SK-N-SH (cell line): ENCODE measurements at regions not wholly inside any gene's neighbourhood (a gene's known extent, or its start where the extent isn't known, plus 50 kb on each side); places are given as distances from the start of the nearest gene placed in this dataset.
A peak's percentile ranks its signal among the peaks of the same experiment; 100 is the strongest.

Experiments
- CTCF ChIA-PET: fragments of 300-600, 350-600 bp; formaldehyde crosslinking; extraction: SDS; loops from one replicate; lab custom pipeline; 2021; lab: Yijun Ruan, JAX
- POLR2A ChIA-PET: fragments of 350-600 bp; sonication (Branson Sonifier 250); formaldehyde crosslinking; extraction: SDS; loops from one replicate; lab custom pipeline; 2020; ENCODE audit warnings: antibody characterized with exemption, inconsistent platforms; lab: Yijun Ruan, JAX
- DNase-seq: peaks from one replicate; pipeline ENCODE4 v3.0.0; 2012
- H2AFZ ChIP-seq: fragments of 200-600 bp; sonication (generic); 2 replicates; pipeline ENCODE4 v1.8.1; 2016; ENCODE audit warnings: antibody characterized with exemption, mild to moderate bottlenecking, low read depth
- H3F3A ChIP-seq: fragments of 200-600 bp; sonication (generic); replicated peaks from 2 replicates; pipeline ENCODE3; 2016; ENCODE audit warnings: antibody characterized with exemption, mild to moderate bottlenecking; ENCODE audit not compliant: insufficient read depth
- H3K27ac ChIP-seq, 2 experiments: fragments of 200-500 bp in 1 of 2; fragments of 200-600 bp in 1 of 2; sonication (Bioruptor generic) in 1 of 2; sonication (generic), shearing (Covaris generic) in 1 of 2; 2 replicates each; pipeline versions ENCODE4 v1.5.1 to v1.6.1; 2014 to 2016; ENCODE audit warnings: low read depth in 2 of 2, inconsistent platforms in 1 of 2, low read length in 1 of 2, mild to moderate bottlenecking in 1 of 2, mixed read lengths in 1 of 2
- H3K27me3 ChIP-seq: fragments of 200-600 bp; sonication (generic), shearing (Covaris generic); 2 replicates; pipeline ENCODE4 v1.6.1; 2016; ENCODE audit warnings: mixed run types; ENCODE audit not compliant: insufficient read depth
- H3K36me3 ChIP-seq, 2 experiments: fragments of 200-500 bp in 1 of 2; fragments of 200-600 bp in 1 of 2; sonication (Bioruptor generic) in 1 of 2; sonication (generic) in 1 of 2; replicated peaks in 1 of 2; 2 replicates each; pipeline versions ENCODE3 to v1.5.1; 2014 to 2016; ENCODE audit warnings: low read length in 1 of 2, mild to moderate bottlenecking in 1 of 2; ENCODE audit not compliant: insufficient read depth in 2 of 2, control insufficient read depth in 1 of 2
- H3K4me1 ChIP-seq, 2 experiments: fragments of 200-500 bp in 1 of 2; fragments of 200-600 bp in 1 of 2; sonication (Bioruptor generic) in 1 of 2; sonication (generic), shearing (Covaris generic) in 1 of 2; 2 replicates each; pipeline versions ENCODE4 v1.5.1 to v1.6.1; 2014 to 2016; ENCODE audit warnings: low read depth in 1 of 2, low read length in 1 of 2, mixed run types in 1 of 2; ENCODE audit not compliant: insufficient read depth in 2 of 2, control insufficient read depth in 1 of 2
- H3K4me2 ChIP-seq: fragments of 200-600 bp; sonication (generic), shearing (Covaris generic); 2 replicates; pipeline ENCODE4 v1.6.1; 2017; ENCODE audit warnings: mixed run types
- H3K4me3 ChIP-seq, 2 experiments: fragments of 200-500 bp in 1 of 2; fragments of 200-600 bp in 1 of 2; sonication (Bioruptor generic) in 1 of 2; sonication (generic), shearing (Covaris generic) in 1 of 2; 2 replicates each; pipeline versions ENCODE4 v1.5.1 to v1.8.1; 2014 to 2016; ENCODE audit warnings: low read depth in 2 of 2, inconsistent platforms in 1 of 2, low read length in 1 of 2, mild to moderate bottlenecking in 1 of 2, mixed read lengths in 1 of 2, moderate library complexity in 1 of 2
- H3K79me2 ChIP-seq: fragments of 200-600 bp; sonication (generic); 2 replicates; pipeline ENCODE4 v1.8.1; 2017; ENCODE audit warnings: mild to moderate bottlenecking; ENCODE audit not compliant: insufficient read depth
- H3K9ac ChIP-seq: fragments of 200-600 bp; sonication (generic); 2 replicates; pipeline ENCODE4 v1.6.1; 2017; ENCODE audit warnings: mixed run types
- H3K9me2 ChIP-seq: fragments of 200-600 bp; sonication (generic); 2 replicates; pipeline ENCODE4 v1.6.1; 2017; ENCODE audit warnings: mixed run types
- H3K9me3 ChIP-seq: fragments of 200-600 bp; sonication (generic); 2 replicates; pipeline ENCODE4 v1.6.1; 2017; ENCODE audit warnings: mixed run types, mild to moderate bottlenecking, moderate library complexity
- H4K20me1 ChIP-seq: fragments of 200-600 bp; sonication (generic); 2 replicates; pipeline ENCODE4 v1.6.1; 2017; ENCODE audit warnings: mild to moderate bottlenecking, mixed run types; ENCODE audit not compliant: insufficient read depth
- ELF1 ChIP-seq: IDR thresholded peaks from 2 replicates; pipeline ENCODE4 v1.4.0; 2012
- EP300 ChIP-seq, 2 experiments: IDR thresholded peaks; 2 replicates each; pipeline versions ENCODE4 v1.4.0 to v1.6.1; 2012; ENCODE audit warnings: borderline replicate concordance in 1 of 2, low read depth in 1 of 2, low read length in 1 of 2
- FOSL2 ChIP-seq: IDR thresholded peaks from 2 replicates; pipeline ENCODE4 v1.4.0; 2012; ENCODE audit warnings: low read depth, mild to moderate bottlenecking, moderate library complexity, borderline replicate concordance
- FOXJ3 ChIP-seq: sonication (generic); formaldehyde crosslinking; IDR thresholded peaks from 2 replicates; pipeline ENCODE4 v1.5.1; 2020; ENCODE audit warnings: mild to moderate bottlenecking, missing genetic modification reagents
- FOXM1 ChIP-seq: IDR thresholded peaks from 2 replicates; pipeline ENCODE4 v1.4.0; 2012; ENCODE audit warnings: low read depth, mild to moderate bottlenecking
- GABPA ChIP-seq: IDR thresholded peaks from 2 replicates; pipeline ENCODE4 v1.4.0; 2012; ENCODE audit warnings: low read depth, mild to moderate bottlenecking
- GATA2 ChIP-seq: sonication (generic); formaldehyde crosslinking; IDR thresholded peaks from 2 replicates; pipeline ENCODE4 v1.5.0; 2020; ENCODE audit warnings: mild to moderate bottlenecking, missing genetic modification reagents
- JUND ChIP-seq: IDR thresholded peaks from 2 replicates; pipeline ENCODE4 v1.4.0; 2012
- MEF2A ChIP-seq: IDR thresholded peaks from 2 replicates; pipeline ENCODE4 v1.4.0; 2012; ENCODE audit warnings: low read depth, borderline replicate concordance
- MXI1 ChIP-seq: IDR thresholded peaks from 2 replicates; pipeline ENCODE4 v1.6.1; 2012; ENCODE audit warnings: mild to moderate bottlenecking, low read depth, low read length, improper control_type of control experiment
- RFX5 ChIP-seq: IDR thresholded peaks from 2 replicates; pipeline ENCODE4 v1.6.1; 2012; ENCODE audit warnings: mild to moderate bottlenecking, improper control_type of control experiment, low read length
- RXRA ChIP-seq: IDR thresholded peaks from 2 replicates; pipeline ENCODE4 v1.4.0; 2012; ENCODE audit warnings: low read depth, mild to moderate bottlenecking, borderline replicate concordance
- SIN3A ChIP-seq: IDR thresholded peaks from 2 replicates; pipeline ENCODE4 v1.6.1; 2012; ENCODE audit warnings: low read depth, mild to moderate bottlenecking, low read length, moderate library complexity, borderline replicate concordance
- TAF1 ChIP-seq: IDR thresholded peaks from 2 replicates; pipeline ENCODE4 v1.6.1; 2012; ENCODE audit warnings: low read depth, mild to moderate bottlenecking, low read length, moderate library complexity, borderline replicate concordance
- TCF12 ChIP-seq: IDR thresholded peaks from 2 replicates; pipeline ENCODE4 v1.4.0; 2012
- YY1 ChIP-seq: IDR thresholded peaks from 2 replicates; pipeline ENCODE4 v1.4.0; 2012; ENCODE audit warnings: low read depth, mild to moderate bottlenecking
- WGBS: methylation state at CpG from one replicate; pipeline ENCODE4 v1.1.6; 2017; ENCODE audit warnings: low lambda C conversion rate; 5-methylcytosine and 5-hydroxymethylcytosine counted together
- TF ChIP-seq, protein P1 (sequence below): IDR thresholded peaks from 2 replicates; pipeline ENCODE4; 2012
- TF ChIP-seq, protein P2 (sequence below): fragments of 150-350 bp; IDR thresholded peaks from 2 replicates; pipeline ENCODE4 v1.6.1; 2016; ENCODE audit warnings: mild to moderate bottlenecking, low read depth, low read length
- TF ChIP-seq, protein P3 (sequence below): IDR thresholded peaks from 2 replicates; pipeline ENCODE4 v1.4.0; 2012; ENCODE audit warnings: low read depth
- TF ChIP-seq, protein P4 (sequence below): fragments of 150-350 bp; IDR thresholded peaks from 2 replicates; pipeline ENCODE4 v1.6.1; 2017; ENCODE audit warnings: antibody characterized with exemption, low read length, low read depth, borderline replicate concordance
- TF ChIP-seq, protein P5 (sequence below): IDR thresholded peaks from 2 replicates; pipeline ENCODE4 v1.4.0; 2012; ENCODE audit warnings: low read depth, borderline replicate concordance

DNA sequence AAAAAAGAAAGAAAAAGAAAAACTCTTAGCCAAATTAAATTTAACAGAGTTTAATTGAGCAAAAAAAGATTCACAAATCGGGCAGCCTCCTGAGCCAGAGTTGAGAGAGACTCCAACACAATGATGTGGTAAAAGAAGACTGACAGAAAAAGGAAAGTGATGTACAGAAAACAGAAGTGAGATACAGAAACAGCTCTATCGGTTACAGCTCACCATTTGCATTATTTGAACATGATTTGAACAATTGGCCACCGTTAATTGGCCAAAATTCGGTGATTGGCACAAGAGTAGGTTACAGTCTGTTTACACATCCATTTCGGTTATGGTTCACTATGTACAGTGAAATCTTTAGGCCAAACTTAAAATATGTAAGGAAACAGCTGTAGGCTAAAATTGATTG is 117.7 kb downstream of the SPTSSA start:
- no peak for DNase-seq
- H3K27me3 ChIP-seq = no peaks in the 10 kb centered on the region
- POLR2A ChIA-PET = no interaction called here
- no peaks in the 10 kb centered on the region for H3K36me3 ChIP-seq
- H3K4me2 ChIP-seq = no peak overlapping the region
- no peaks in the 10 kb centered on the region for H3F3A ChIP-seq
- H3K4me1 ChIP-seq = no peaks in the 10 kb centered on the region
- no peak overlapping the region for H3K4me3 ChIP-seq
- TF ChIP-seq, protein P1, sequence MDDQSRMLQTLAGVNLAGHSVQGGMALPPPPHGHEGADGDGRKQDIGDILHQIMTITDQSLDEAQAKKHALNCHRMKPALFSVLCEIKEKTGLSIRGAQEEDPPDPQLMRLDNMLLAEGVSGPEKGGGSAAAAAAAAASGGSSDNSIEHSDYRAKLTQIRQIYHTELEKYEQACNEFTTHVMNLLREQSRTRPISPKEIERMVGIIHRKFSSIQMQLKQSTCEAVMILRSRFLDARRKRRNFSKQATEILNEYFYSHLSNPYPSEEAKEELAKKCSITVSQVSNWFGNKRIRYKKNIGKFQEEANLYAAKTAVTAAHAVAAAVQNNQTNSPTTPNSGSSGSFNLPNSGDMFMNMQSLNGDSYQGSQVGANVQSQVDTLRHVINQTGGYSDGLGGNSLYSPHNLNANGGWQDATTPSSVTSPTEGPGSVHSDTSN = no peak
- TF ChIP-seq TCF12 (no peak), RXRA (no peak), YY1 (no peak), FOSL2 (no peak), GABPA (no peak)
- TF ChIP-seq, protein P2, sequence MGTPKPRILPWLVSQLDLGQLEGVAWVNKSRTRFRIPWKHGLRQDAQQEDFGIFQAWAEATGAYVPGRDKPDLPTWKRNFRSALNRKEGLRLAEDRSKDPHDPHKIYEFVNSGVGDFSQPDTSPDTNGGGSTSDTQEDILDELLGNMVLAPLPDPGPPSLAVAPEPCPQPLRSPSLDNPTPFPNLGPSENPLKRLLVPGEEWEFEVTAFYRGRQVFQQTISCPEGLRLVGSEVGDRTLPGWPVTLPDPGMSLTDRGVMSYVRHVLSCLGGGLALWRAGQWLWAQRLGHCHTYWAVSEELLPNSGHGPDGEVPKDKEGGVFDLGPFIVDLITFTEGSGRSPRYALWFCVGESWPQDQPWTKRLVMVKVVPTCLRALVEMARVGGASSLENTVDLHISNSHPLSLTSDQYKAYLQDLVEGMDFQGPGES = no peak
- TF ChIP-seq, all 33 proteins: peak for 0
- H3K9me3 ChIP-seq = no peaks in the 10 kb centered on the region
- CTCF ChIA-PET = no interaction called here
- 40% methylated on average over 5 of the region's 5 CpGs for WGBS
- no peak overlapping the region for H2AFZ ChIP-seq
- no peaks in the 10 kb centered on the region for H3K79me2 ChIP-seq
- H3K9ac ChIP-seq = no peak overlapping the region
- no peak overlapping the region for H3K27ac ChIP-seq
- H4K20me1 ChIP-seq = no peaks in the 10 kb centered on the region
- no peaks in the 10 kb centered on the region for H3K9me2 ChIP-seq

DNA sequence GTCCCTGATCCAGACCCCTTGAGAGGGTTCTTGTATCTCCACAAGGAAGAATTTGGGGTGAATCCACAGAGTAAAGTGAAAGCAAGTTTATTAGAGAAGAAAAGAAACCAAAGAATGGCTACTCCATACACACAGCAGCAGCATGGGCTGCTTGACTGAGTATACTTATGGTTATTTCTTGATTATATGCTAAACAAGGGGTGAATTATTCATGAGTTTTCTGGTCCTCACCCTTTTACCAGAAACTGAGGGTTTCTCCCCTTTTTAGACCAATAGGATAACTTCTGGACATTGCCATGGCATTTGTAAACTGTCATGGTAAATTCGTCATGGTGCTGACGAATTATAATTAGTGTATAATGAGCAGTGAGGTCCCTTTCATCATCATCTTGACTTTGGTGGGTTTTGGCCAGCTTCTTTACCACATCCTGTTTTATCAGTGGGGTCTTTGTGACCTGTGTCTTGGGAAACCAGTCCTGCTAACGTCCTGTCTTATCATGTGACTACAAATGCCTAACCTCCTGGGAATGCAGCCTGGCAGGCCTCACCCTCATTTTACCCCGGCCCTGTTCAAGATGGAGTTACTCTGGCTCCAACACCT is 121.9 kb downstream of the SPTSSA start:
- ChIA-PET POLR2A (no interaction called here), CTCF (interaction anchor here (0.9 kb wide), 1 partner anchor 8 kb away, joined by 3 read pairs; no protein-coding TSS in a partner anchor)
- Histone ChIP-seq H3F3A (no peaks in the 10 kb centered on the region), H3K4me2 (no peak overlapping the region), H3K79me2 (no peaks in the 10 kb centered on the region), H3K9me2 (no peaks in the 10 kb centered on the region), H3K9me3 (no peaks in the 10 kb centered on the region), H3K4me3 (no peak overlapping the region), H2AFZ (peak overlapping the region; percentile 39; the same call in 1 of the 2 replicates)
- TF ChIP-seq GATA2 (CRISPR knock-in tag) (no peak), TAF1 (no peak), EP300 (IDR thresholded peaks at IDR 0.05; ENCODE audit: borderline replicate concordance in 1 of 2, low read depth in 1 of 2, low read length in 1 of 2) (no peak), RFX5 (no peak), RXRA (no peak), GABPA (no peak), FOXM1 (no peak), ELF1 (no peak), SIN3A (no peak), FOXJ3 (CRISPR knock-in tag) (no peak), FOSL2 (no peak), JUND (no peak), YY1 (no peak), MXI1 (no peak), MEF2A (no peak)
- TF ChIP-seq, protein P3, sequence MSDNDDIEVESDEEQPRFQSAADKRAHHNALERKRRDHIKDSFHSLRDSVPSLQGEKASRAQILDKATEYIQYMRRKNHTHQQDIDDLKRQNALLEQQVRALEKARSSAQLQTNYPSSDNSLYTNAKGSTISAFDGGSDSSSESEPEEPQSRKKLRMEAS = no peak
- TF ChIP-seq, protein P4, sequence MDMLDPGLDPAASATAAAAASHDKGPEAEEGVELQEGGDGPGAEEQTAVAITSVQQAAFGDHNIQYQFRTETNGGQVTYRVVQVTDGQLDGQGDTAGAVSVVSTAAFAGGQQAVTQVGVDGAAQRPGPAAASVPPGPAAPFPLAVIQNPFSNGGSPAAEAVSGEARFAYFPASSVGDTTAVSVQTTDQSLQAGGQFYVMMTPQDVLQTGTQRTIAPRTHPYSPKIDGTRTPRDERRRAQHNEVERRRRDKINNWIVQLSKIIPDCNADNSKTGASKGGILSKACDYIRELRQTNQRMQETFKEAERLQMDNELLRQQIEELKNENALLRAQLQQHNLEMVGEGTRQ = no peak
- TF ChIP-seq, protein P5, sequence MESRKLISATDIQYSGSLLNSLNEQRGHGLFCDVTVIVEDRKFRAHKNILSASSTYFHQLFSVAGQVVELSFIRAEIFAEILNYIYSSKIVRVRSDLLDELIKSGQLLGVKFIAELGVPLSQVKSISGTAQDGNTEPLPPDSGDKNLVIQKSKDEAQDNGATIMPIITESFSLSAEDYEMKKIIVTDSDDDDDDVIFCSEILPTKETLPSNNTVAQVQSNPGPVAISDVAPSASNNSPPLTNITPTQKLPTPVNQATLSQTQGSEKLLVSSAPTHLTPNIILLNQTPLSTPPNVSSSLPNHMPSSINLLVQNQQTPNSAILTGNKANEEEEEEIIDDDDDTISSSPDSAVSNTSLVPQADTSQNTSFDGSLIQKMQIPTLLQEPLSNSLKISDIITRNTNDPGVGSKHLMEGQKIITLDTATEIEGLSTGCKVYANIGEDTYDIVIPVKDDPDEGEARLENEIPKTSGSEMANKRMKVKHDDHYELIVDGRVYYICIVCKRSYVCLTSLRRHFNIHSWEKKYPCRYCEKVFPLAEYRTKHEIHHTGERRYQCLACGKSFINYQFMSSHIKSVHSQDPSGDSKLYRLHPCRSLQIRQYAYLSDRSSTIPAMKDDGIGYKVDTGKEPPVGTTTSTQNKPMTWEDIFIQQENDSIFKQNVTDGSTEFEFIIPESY = no peak
- TF ChIP-seq, all 33 proteins: peak for 0
- no peaks in the 10 kb centered on the region for H4K20me1 ChIP-seq
- H3K27ac ChIP-seq = no peak overlapping the region
- H3K27me3 ChIP-seq = no peaks in the 10 kb centered on the region
- H3K9ac ChIP-seq = no peak overlapping the region
- no peak for DNase-seq
- no peaks in the 10 kb centered on the region for H3K4me1 ChIP-seq
- no peaks in the 10 kb centered on the region for H3K36me3 ChIP-seq
- WGBS = 66% methylated on average over 4 of the region's 4 CpGs
